Hepatocyte (in vitro differentiated cells): ENCODE measurements at regions not wholly inside any gene's neighbourhood (a gene's known extent, or its start where the extent isn't known, plus 50 kb on each side); places are given as distances from the start of the nearest gene placed in this dataset.

Source experiments
- CTCF ChIP-seq: fragments of 200-600 bp; sonication (generic); IDR thresholded peaks from 2 replicates; pipeline ENCODE4 v1.5.1; 2016; ENCODE audit warnings: antibody characterized with exemption, mild to moderate bottlenecking; ENCODE audit not compliant: poor library complexity
- EZH2 ChIP-seq: fragments of 200-600 bp; sonication (generic); IDR thresholded peaks from 2 replicates; pipeline ENCODE4 v1.6.1; 2016; ENCODE audit warnings: antibody characterized with exemption, mild to moderate bottlenecking, borderline replicate concordance
- EZH2phosphoT487 ChIP-seq: fragments of 200-600 bp; sonication (generic); IDR thresholded peaks from one replicate; pipeline ENCODE4 v1.6.1; 2018; ENCODE audit warnings: antibody characterized with exemption, mild to moderate bottlenecking, low read depth, moderate library complexity; ENCODE audit not compliant: unreplicated experiment, severe bottlenecking

DNA sequence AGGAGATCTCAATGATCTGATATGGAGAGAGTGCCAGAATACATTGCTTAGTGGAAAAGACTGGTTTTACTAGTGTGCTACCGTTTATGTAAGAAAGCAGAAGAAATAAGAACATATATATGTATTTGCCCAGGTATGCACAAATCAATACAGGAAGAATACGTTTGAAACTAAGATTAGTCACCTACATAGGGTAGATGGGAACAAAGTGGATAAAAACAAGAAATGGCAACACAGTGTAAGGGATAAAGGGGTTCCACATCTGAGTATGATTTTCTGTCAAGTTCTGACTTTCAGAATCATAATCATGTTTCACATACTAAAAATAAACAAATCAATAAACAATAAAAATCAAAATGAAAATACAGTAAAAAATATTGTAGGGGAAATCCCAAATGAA lies 148.6 kb upstream of the NAMPT start:
- TF ChIP-seq CTCF (no peak), EZH2phosphoT487 (no peak), EZH2 (no peak)
